HT1080 (cell line): ENCODE measurements at regions not wholly inside any gene's neighbourhood (a gene's known extent, or its start where the extent isn't known, plus 50 kb on each side); places are given as distances from the start of the nearest gene placed in this dataset.

ENCODE experiments used
- DNase-seq: peaks from one replicate; pipeline ENCODE4 v3.0.0-alpha.2; 2015; ENCODE audit warnings: low read depth

DNA sequence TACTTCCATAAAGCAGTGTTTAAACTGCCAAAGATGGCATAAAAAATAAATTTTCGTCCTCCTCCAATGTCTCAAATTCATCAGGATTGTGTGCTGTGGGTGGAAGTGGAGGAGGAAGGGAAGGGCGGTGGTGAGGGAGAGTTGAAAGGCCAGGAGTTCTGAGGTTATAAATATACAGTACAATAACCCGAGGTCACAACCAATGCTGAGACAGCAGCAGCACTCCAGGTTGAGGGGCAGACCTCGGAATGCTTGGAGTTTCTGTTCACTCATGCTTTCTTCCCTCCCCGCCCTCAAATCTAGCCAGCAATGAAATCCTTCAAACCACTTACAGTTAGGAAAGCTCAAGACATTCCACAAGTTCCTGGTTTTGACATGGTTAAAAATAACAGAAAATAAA is 134.0 kb upstream of the SMAD1 start:
- DNase-seq: peak; percentile 11

DNA sequence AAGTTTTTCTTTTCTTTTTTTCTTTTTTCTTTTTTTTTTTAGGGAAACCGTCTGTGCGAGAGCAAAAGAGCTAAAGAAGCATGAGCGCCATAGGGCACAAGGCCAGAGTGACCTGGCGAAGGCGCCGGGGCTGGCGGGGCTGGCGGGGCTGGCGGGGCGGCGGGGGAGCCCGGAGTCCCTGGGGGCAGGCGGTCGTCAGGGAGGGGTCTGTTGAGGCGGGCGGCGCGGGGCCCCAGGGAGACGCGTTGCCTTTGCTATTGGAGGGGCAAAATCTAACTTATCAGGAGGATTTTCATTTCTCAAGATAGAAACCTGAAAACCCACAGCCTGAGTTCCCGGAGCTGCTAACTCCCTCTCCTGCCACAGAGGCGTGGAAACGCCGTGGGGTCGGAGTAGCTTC is 135.6 kb upstream of the SMAD1 start:
- DNase-seq: no peak

DNA sequence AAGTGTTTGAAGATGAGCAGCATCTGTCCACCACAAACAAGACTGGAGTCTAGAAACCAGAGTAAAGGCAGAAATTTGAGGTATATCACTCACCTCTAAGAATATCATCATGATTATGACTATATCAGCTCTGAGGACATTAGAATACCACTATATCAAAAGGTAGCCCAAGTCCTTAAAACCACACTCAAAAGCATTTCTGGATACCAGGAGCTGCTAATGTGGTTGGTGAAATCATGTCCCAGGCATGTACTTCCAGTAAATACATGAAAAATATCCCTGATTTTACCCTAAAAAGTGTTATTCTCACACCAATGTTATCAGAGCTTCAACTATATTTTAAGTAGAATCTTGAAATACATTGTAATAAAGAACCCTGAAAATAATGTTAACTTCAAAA is 136.3 kb upstream of the SMAD1 start:
- DNase-seq: no peak

DNA sequence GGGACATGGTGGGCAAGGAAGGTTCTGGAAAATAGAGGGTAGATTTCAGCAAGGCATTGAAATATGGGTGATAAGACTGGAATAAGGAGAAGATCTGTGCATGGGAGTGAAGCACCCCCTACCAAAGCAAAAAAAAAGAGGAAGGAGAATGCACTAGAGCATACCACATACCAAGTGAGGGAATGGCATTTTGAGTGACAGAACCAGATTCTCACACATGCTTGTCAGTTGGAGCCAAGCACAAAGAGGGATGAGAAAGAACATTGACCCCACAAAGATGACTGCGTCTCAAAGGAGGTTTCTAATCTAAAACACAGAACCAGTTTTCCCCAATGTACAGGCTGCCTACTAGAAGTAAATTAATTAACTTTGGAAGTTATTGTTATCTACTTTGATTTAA is 140.3 kb upstream of the SMAD1 start:
- DNase-seq: no peak

DNA sequence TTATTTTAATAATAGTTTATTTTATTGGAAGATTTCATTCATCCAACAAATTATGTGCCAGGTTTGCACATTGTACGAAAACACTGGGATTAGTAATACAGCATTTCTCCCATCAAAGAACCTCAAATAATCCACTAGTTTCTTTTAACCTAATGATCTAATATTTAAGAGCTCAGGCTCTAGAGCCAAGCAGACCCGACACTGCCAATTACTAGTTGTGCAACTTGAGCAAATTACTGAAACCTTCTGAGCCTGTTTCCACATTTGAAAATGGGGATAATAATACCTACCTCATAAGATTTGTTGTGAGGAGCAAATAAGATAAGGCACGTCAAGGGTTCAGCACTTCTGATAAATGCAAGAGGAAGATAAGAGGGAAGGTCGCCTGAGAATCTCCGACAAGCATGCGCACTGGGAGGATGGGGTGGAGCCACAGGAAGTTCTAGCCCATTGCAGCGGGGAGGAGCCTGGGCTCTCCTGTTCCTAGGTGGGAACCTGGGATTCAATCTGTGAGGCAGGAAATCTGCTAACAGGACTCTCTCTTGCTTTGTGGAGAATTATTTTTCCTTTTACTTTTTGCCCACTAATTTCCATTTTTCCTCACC is 141.5 kb upstream of the SMAD1 start:
- DNase-seq: no peak

DNA sequence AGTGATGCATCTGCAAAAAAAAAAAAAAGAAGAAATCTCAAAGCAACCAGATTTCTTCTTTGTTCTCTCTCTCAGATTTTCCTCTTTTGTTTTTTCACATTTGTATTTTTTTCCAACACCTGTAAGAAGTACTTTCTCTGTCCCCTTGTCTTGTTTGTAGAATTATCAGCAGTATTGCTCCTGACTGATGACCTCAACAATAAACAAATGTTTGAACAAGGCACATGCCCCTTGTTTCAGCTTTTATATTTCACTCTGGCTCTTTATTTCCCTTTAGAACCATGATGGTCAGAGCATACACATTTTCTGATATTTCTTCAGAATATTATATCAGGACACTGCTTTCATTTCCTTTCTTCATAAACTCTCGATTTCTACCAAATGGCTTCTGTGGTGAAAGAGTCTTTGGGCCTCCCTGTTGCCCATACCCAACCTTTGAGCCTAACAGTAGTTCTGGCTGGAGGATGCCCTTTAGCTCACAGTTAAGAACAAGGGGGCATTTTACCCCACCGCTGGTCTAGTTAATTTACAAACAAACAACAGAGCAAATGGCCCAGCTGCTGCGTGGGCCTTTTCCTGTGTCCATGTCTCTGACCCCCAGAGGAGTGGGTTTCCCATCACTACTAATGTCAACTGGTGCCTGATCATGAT is 142.5 kb upstream of the SMAD1 start:
- DNase-seq: no peak

DNA sequence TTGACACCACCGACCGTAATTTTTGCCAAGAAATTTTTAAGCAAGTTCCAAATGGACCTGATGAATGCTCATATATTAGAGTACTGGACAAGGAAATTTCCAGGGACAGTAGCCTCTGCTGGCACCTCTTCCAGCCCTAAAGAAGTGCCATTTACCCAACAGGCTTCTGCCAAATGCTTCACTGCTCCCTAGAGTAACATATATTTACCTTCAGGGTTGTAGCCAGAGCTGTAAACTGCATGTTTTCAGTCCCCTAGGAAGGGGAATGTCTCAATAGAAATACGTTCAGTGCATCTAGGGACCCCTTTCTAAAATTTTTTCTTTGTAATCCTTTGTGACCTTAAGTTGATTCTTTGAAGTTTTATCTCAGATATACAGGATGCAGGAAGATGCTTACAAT is 143.1 kb upstream of the SMAD1 start:
- DNase-seq: no peak

DNA sequence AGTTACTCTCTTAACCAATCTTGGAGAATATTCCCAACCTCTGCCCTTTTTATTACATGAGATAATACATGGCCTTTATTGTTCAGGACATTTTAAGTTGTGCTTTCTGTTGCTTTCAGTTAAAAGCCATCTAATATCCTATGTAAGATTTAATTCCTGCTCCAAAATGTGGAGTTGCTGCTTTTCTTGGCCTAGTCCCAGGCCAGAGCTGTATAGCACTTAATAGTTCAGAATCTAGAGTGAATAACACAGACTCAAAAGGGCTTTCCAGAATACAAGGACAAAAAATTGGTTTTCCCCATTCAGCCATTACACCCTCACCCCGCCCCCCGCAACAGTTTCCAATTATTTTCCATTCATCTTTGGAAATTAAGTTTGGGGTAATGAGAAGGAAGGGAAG is 144.3 kb upstream of the SMAD1 start:
- DNase-seq: no peak

DNA sequence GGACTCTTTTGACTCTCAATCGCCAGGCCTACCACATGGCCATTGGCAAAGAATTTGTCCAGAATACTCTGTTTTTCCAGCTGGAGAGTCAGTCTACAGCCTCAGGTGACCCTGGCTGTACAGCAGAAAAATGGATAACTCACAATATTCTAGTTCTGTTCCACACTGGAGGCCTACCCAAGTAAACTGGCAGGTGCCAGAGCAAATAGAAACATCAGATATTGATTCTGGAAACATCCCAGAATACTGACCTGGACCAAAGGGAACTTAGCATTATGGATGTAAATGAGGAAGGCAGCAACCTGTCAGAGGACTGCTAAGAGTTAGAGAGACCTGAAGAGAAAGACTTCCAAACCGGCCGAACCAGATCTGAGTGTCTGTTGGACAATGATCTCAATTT is 147.9 kb upstream of the SMAD1 start:
- no peak for DNase-seq

DNA sequence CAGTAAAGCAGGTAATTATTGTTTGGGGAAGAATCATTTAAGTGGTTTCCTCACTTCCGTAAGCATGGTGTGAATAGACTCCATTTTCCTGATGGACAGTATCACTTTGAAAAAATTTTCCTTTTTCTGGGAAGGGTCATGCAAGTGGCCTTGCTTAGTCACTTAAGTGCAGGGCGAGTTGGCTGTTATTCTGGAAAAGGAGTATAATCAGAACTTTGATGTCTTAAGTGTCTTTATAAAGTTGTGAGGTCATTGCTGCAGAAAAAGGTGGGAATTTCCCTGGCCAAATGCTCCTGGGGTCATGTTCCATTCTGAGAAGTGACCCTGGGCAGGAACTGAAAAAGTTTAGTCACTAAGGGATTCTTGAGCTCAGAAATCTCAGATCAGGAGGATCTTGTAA is 146.1 kb upstream of the OTUD4 start:
- no peak for DNase-seq

DNA sequence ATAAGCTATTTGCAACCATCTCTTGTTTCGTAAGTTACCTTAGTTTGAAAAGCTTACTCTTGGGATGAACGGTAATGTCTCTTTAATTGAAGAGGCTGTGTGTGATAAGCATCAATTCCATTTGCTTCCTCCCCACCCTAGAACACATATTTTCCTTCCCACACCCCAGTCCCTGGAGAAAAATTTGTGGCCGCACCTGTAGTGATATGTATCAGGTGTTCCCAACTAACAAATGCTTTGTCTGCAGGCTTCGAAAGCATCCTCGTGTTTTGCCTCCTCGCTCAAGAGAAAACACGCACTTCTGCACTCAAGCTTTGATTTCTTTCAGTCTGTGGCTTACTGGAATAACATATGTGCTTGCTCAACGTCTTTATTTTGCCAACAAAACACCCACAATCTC is 143.8 kb upstream of the OTUD4 start:
- DNase-seq: no peak

DNA sequence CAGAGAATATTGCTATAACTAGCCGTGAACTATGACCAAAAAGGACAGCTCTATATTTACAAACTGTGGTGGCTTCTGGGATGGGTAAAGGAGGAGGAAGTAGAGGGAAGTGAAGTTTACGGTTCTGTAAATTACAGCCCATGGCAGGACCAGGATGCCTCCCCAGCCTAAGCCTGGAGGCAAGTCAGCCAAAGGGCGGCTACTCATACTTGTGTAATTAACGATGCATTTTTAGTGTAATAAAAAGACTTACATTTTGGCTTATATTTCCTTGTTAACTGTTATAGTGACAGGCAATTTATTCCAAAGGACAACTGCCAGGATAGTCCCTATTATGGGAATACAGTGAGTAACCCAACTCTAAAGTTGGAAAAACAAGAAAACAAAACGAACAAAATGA is 139.9 kb upstream of the OTUD4 start:
- DNase-seq: no peak

DNA sequence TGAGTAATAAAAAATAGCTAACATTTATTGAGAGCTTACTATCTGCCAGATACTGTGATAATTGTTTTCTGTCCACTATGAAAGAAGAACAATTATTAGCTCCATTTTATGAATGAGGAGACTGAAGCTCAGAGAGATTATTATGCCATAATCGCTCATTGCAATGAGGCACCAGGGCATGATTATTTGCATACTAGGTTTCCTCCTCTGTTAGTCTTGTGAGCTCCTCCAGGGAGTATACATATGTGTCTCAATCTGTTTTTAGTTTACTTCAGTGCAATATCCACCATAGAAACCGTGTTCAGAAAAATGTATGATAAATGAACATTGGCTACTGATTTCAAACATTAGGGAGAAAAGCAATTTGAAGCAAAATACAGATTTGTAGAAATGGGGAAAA is 139.4 kb upstream of the OTUD4 start:
- DNase-seq: no peak

DNA sequence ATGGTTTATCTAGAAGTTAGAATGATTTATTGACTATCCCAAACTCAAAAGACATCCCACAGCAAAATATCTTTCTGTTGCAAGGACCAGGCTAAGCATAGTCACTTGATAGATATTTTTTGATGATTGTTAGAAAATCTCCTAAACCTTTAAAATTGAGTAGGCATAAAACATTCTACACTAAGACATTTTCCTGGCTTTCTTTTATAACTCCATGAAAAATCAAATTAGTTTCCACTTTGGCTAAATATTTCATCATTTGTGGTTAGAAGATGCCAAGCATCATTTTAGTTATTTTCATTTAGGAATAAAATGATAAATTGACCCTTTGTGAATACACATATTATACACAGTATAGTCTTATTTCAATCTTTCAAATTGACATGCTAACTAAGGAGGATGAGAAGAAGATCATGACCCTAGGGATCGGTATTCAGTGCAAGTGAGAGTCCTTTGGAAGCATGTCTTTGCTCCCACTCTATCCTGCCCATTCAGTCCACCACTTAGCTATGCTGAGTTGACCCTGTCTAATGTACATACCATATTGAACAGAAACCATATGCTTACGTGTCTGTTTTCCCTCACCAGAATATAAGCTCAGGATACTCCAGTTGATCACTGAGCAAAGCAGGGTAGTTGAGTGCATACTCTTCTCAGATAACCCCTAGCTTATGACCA is 136.6 kb upstream of the OTUD4 start:
- no peak for DNase-seq

DNA sequence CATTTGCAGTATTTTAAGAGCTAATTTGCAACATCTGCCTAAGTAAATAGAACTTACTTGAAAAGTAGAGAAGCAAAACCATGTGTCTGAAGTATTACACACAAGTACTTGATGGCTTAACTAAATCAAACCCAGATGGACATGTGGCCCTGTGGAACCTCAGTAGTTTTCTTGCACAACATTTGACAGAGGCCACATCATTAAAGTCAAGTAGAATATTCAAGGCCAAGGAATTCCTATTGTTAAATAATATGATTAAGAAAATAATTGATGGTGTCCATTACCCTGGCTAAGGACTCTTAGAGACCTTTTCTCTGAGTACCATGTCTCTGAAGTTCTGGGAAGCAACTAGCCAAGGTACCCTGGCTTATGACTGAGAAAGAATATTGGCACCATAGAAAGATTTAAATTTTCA is 135.4 kb upstream of the OTUD4 start:
- no peak for DNase-seq

DNA sequence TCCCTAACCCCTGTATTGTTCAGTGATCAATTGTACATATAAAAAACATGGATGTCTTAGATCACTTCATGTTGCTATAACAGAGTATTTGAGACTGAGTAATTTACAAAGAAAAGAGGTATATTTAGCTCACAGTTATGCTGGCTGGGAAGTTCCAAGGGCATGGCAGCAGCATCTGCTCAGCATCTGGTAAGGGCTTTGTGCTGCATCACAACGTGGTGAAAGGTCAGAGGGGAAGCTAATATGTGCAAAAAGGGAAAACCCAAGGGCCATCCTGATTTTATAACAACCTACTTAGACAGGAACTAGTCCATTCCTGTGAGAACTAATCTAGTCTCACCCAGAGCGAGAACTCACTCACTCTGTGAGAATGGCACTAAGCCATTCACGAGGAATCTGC is 128.2 kb upstream of the OTUD4 start:
- no peak for DNase-seq

DNA sequence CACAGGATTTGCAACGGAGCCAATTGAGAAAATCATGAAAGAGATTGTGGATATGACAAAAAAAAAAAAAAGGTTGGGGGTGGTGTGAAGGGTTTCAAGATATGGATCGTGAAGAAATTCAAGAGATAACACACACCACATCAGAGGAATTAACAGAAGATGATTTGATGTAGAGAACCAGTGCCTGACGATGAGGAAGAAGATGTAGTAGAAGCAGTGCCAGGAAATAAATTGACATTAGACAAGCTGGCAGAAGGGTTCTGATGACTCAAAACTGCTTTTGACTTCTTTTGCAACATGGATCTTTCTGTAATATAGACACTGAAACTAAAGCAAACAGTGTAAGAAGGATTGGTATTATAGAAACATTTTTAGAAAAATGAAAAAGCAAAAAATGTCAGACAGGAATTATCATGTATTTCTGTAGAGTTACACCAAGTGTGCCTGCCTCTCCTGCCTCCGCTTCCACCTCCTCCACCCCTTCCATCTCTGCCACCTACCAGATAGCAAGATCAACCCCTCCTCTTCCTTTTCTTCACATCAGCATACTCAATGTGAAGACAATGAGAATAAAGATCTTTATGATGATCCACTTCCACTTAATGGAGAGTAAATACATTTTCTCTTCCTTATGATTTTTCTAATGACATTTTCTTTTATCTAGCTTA is 127.5 kb upstream of the OTUD4 start:
- no peak for DNase-seq

DNA sequence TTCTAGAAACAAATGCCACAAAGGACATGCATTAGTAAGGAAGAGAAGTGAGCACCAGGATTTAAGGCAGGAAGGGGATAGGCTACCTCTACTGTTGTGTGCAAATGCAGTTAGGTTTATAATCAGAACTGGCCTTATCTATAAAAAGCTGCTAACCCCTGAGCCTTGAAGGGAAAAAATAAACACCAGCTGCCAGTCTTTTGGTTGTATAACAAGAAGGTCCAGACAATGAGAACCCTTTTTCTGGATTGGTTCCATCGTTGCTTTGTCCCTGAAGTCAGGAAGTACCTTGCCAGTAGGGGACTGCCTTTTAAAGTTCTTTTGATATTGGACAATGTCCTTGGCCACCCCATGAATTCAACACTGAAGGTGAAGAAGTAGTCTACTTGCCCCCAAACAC is 126.7 kb upstream of the OTUD4 start:
- no peak for DNase-seq

DNA sequence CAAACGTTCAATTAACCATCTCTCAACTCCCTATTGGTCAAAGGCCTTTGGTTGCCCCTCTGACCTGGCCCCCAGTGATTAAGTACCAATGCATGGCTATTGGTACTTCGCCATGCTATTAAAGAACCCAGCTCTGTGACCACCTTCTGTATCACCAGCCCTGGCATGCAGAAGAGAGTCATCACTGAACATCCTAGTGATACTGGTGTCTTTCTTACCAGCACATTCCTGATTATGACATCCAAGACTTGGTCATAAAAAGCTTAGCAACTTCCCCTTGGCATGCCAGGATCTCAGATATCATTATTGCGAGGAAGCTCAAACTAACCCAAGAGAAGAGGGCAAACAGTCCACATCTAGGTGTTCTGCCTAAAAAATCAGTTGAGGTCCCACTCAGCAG is 122.3 kb upstream of the OTUD4 start:
- no peak for DNase-seq

DNA sequence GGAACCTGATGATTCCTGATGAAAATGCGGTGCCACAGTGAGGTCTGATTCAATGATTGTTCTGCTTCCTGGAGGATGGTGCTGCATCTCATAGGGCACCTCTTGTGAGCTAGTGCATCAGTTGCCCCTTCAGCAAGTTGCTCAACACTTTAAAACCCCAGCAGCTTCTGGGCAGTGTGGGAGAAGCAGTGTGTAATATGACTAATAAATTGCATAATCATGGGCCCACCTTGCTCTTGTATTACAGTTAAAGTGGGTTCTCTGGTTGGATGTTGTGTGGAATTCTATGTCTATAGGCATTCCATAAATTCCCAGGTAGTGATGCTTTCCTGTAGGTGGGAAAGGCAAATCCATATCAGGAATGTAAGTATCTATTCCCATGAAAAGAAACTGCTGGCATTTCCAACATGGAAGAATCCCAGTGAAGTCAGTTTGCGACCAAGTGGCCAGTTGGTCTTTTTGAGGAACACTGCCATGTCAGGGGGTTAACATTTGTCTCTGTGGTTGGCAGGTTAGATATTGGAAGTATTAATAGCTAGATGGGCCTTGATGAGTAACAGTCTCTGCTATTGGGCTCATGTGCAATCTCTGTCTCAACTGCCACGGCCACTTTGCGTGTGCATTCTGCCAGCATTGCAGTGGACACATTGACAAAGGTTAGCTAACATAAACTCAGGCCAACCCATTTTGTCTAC is 121.1 kb upstream of the OTUD4 start:
- DNase-seq: peak; percentile 74

DNA sequence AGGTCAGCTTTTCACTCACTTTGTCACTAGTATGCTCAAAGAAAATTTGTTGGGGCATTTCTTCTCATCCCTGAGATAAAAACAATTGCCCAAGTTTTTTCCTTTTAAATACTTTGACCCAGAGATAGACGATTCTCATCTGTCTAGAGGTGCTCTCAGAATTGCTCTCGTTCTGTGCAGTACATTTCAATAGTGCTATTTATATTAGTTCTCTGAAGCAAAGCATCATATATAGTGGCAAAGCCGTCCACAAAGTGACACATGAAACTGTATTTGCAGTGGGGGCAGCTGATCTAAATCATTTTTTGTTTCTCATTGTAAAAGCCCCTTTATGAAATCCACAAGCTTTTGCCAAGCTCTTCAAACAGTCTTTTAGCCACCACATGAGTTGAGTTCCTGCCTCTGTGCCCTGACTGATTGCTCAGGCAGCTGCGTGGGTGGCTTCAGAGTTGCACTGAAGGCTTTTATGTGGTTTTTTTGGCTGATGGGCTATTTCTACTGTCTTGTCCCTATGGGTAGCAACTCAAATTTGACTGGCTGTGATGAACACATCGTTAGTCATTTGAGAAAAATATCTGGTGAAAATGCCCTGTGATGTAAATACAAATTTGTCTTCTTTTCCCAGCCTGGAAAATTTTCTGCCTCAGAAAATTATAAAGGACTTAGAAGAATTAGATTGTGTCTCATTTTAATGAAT is 119.1 kb upstream of the OTUD4 start:
- peak; percentile 85 for DNase-seq
